ENCODE measurements at regions not wholly inside any gene's neighbourhood (a gene's known extent, or its start where the extent isn't known, plus 50 kb on each side); places are given as distances from the start of the nearest gene placed in this dataset.

- Histone ChIP-seq H3K9me3 (ENCODE audit: insufficient read depth, low read length) (no peaks in the 10 kb centered on the region), H3K27me3 (ENCODE audit: low read length) (no peaks in the 10 kb centered on the region), H3K27ac (ENCODE audit: low read depth, low read length) (no peak overlapping the region), H3K79me2 (ENCODE audit: insufficient read depth, low read length) (no peaks in the 10 kb centered on the region), H3F3A (ENCODE audit: insufficient read depth) (no peaks in the 10 kb centered on the region), H4K20me1 (ENCODE audit: low read depth, low read length) (no peaks in the 10 kb centered on the region), H3K4me2 (ENCODE audit: low read depth, low read length, poor library complexity, severe bottlenecking) (no peak overlapping the region), H3K9ac (ENCODE audit: low read length) (no peak overlapping the region), H3K9me2 (replicated peaks; ENCODE audit: insufficient read depth, low read length) (no peaks in the 10 kb centered on the region), H3K36me3 (ENCODE audit: low read length) (no peaks in the 10 kb centered on the region), H2AFZ (ENCODE audit: low read depth, low read length, severe bottlenecking) (no peak overlapping the region), H3K4me3 (ENCODE audit: insufficient read depth, low read length, poor library complexity, severe bottlenecking) (no peak overlapping the region)
- TF ChIP-seq CTCF (IDR thresholded peaks at IDR 0.05; ENCODE audit: insufficient read depth, low read length, poor library complexity, severe bottlenecking) (no peak), EZH2phosphoT487 (conservative IDR thresholded peaks at IDR 0.05; ENCODE audit: low read length) (no peak)
Measured at GRCh38 chr4:25552580-25553271, 102.9 kb upstream of the SLC34A2 start.

- Histone ChIP-seq H3F3A (ENCODE audit: insufficient read depth) (no peaks in the 10 kb centered on the region), H3K27me3 (ENCODE audit: low read length) (no peaks in the 10 kb centered on the region), H3K9ac (ENCODE audit: low read length) (no peak overlapping the region), H3K4me2 (ENCODE audit: low read depth, low read length, poor library complexity, severe bottlenecking) (no peak overlapping the region), H3K36me3 (ENCODE audit: low read length) (no peaks in the 10 kb centered on the region), H3K27ac (ENCODE audit: low read depth, low read length) (no peak overlapping the region), H3K9me2 (replicated peaks; ENCODE audit: insufficient read depth, low read length) (no peaks in the 10 kb centered on the region), H4K20me1 (ENCODE audit: low read depth, low read length) (no peaks in the 10 kb centered on the region), H3K4me3 (ENCODE audit: insufficient read depth, low read length, poor library complexity, severe bottlenecking) (no peak overlapping the region), H3K9me3 (ENCODE audit: insufficient read depth, low read length) (no peaks in the 10 kb centered on the region), H2AFZ (ENCODE audit: low read depth, low read length, severe bottlenecking) (no peak overlapping the region), H3K79me2 (ENCODE audit: insufficient read depth, low read length) (no peaks in the 10 kb centered on the region)
- no peak for TF ChIP-seq EZH2phosphoT487 (conservative IDR thresholded peaks at IDR 0.05; ENCODE audit: low read length)
- no peak for TF ChIP-seq CTCF (IDR thresholded peaks at IDR 0.05; ENCODE audit: insufficient read depth, low read length, poor library complexity, severe bottlenecking)
Measured at GRCh38 chr4:25559508-25559907, 96.1 kb upstream of the SLC34A2 start.

- Histone ChIP-seq H3K36me3 (ENCODE audit: low read length) (no peaks in the 10 kb centered on the region), H3F3A (ENCODE audit: insufficient read depth) (no peaks in the 10 kb centered on the region), H3K27ac (ENCODE audit: low read depth, low read length) (no peak overlapping the region), H3K9ac (ENCODE audit: low read length) (no peak overlapping the region), H4K20me1 (ENCODE audit: low read depth, low read length) (no peaks in the 10 kb centered on the region), H3K4me3 (ENCODE audit: insufficient read depth, low read length, poor library complexity, severe bottlenecking) (no peak overlapping the region), H3K9me2 (replicated peaks; ENCODE audit: insufficient read depth, low read length) (no peaks in the 10 kb centered on the region), H3K27me3 (ENCODE audit: low read length) (no peaks in the 10 kb centered on the region), H3K79me2 (ENCODE audit: insufficient read depth, low read length) (no peaks in the 10 kb centered on the region), H3K9me3 (ENCODE audit: insufficient read depth, low read length) (no peaks in the 10 kb centered on the region), H2AFZ (ENCODE audit: low read depth, low read length, severe bottlenecking) (no peak overlapping the region), H3K4me2 (ENCODE audit: low read depth, low read length, poor library complexity, severe bottlenecking) (no peak overlapping the region)
- TF ChIP-seq CTCF (IDR thresholded peaks at IDR 0.05; ENCODE audit: insufficient read depth, low read length, poor library complexity, severe bottlenecking), result no peak
- no peak for TF ChIP-seq EZH2phosphoT487 (conservative IDR thresholded peaks at IDR 0.05; ENCODE audit: low read length)
Measured at GRCh38 chr4:25560605-25561004, 95.0 kb upstream of the SLC34A2 start.
